A549 (cell line): ENCODE measurements at regions not wholly inside any gene's neighbourhood (a gene's known extent, or its start where the extent isn't known, plus 50 kb on each side); places are given as distances from the start of the nearest gene placed in this dataset.

Source experiments
- ATAC-seq, 2 experiments: fragments of 200-7000 bp in 1 of 2; fragments of >200 bp in 1 of 2; cut with Nextera tagmentation in 1 of 2; cut with Tn5 transposase in 1 of 2; 3 replicates each; pipeline versions ENCODE4 v1.8.0 to v1.9.1; 2018 to 2020; ENCODE audit warnings: mild to moderate bottlenecking in 1 of 2, moderate library complexity in 1 of 2
- CTCF ChIA-PET: fragments of 300-600 bp; sonication (Branson Sonifier 250); formaldehyde crosslinking; extraction: SDS; loops from one replicate; lab custom pipeline; 2021; ENCODE audit warnings: antibody characterized with exemption, inconsistent platforms; lab: Yijun Ruan, JAX
- POLR2A ChIA-PET: fragments of 350-600 bp; formaldehyde crosslinking; extraction: SDS; loops from one replicate; lab custom pipeline; 2021; ENCODE audit warnings: antibody characterized with exemption, inconsistent platforms; lab: Yijun Ruan, JAX
- DNase-seq, 2 experiments: peaks; one replicate each; pipeline versions ENCODE4 v3.0.0 to v3.0.0-alpha.2; 2011 to 2016; ENCODE audit warnings: low read depth in 1 of 2, low spot score in 1 of 2
- FAIRE-seq: peaks from 2 replicates; lab custom pipeline; 2011; peaks lifted over from hg19 to GRCh38; lab: Jason Lieb, UNC
- H3K27ac ChIP-seq, 2 experiments: fragments of >200 bp; sonication (Bioruptor Twin); formaldehyde crosslinking; 3 replicates each; pipeline ENCODE4 v1.5.1; 2016 to 2017
- H3K4me1 ChIP-seq: fragments of >200 bp; sonication (Bioruptor Twin); formaldehyde crosslinking; 3 replicates; pipeline ENCODE4 v1.6.1; 2016
- H3K4me2 ChIP-seq: fragments of >200 bp; sonication (Bioruptor Twin); formaldehyde crosslinking; 3 replicates; pipeline ENCODE4 v1.6.1; 2016
- H3K4me3 ChIP-seq: fragments of >200 bp; sonication (Bioruptor Twin); formaldehyde crosslinking; 3 replicates; pipeline ENCODE4 v1.5.1; 2016
- H3K9me3 ChIP-seq: fragments of >200 bp; sonication (Bioruptor Twin); formaldehyde crosslinking; 3 replicates; pipeline ENCODE4 v1.6.1; 2016
- CBX2 ChIP-seq: fragments of 200-600 bp; sonication (generic); IDR thresholded peaks from 2 replicates; pipeline ENCODE4 v1.6.1; 2016; ENCODE audit warnings: low read depth, mild to moderate bottlenecking, borderline replicate concordance
- FOSL2 ChIP-seq, 2 experiments: fragments of 450-650 bp in 1 of 2; fragments of >200 bp in 1 of 2; sonication (Bioruptor Twin) in 1 of 2; formaldehyde crosslinking; IDR thresholded peaks; 2 replicates each; pipeline versions ENCODE4 v1.5.0 to v1.6.1; 2016 to 2020; ENCODE audit warnings: mild to moderate bottlenecking in 1 of 2, moderate library complexity in 1 of 2
- FOXS1 ChIP-seq: fragments of 250-450 bp; sonication (Bioruptor Pico); IDR thresholded peaks from 2 replicates; pipeline ENCODE4 v1.5.0; 2020; ENCODE audit warnings: mild to moderate bottlenecking, moderate library complexity
- HDAC2 ChIP-seq: fragments of 200-600 bp; sonication (generic); IDR thresholded peaks from 2 replicates; pipeline ENCODE4 v1.6.1; 2016
- HEYL ChIP-seq: fragments of 250-450 bp; sonication (Bioruptor Pico); IDR thresholded peaks from 2 replicates; pipeline ENCODE4 v1.8.0; 2021; ENCODE audit warnings: mild to moderate bottlenecking, moderate library complexity
- HOXA7 ChIP-seq: fragments of 250-450 bp; sonication (Bioruptor Pico); IDR thresholded peaks from 2 replicates; pipeline ENCODE4 v1.5.0; 2020; ENCODE audit warnings: mild to moderate bottlenecking, moderate library complexity
- JUN ChIP-seq, 2 experiments: fragments of >200 bp; sonication (Bioruptor Twin); formaldehyde crosslinking; IDR thresholded peaks; 2 replicates in 1 of 2; 3 replicates in 1 of 2; pipeline ENCODE4 v1.6.1; 2016 to 2017
- KDM5A ChIP-seq: fragments of 200-600 bp; sonication (generic); IDR thresholded peaks from 2 replicates; pipeline ENCODE4 v1.6.1; 2016; ENCODE audit warnings: antibody characterized with exemption, mild to moderate bottlenecking
- MAFK ChIP-seq: fragments of 450-650 bp; IDR thresholded peaks from 2 replicates; pipeline ENCODE4 v1.6.1; 2014; ENCODE audit not compliant: partially characterized antibody
- NFE2L2 ChIP-seq: fragments of 150-350 bp; conservative IDR thresholded peaks from 2 replicates; pipeline ENCODE4 v1.6.1; 2014; ENCODE audit warnings: low read length
- NPAS2 ChIP-seq: fragments of 250-450 bp; sonication (Bioruptor Pico); IDR thresholded peaks from 2 replicates; pipeline ENCODE4 v1.8.0; 2022; ENCODE audit warnings: mild to moderate bottlenecking, moderate library complexity, borderline replicate concordance
- NR3C1 ChIP-seq: fragments of >200 bp; sonication (Bioruptor Twin); formaldehyde crosslinking; IDR thresholded peaks from 3 replicates; pipeline ENCODE4 v1.6.1; 2017
- PBX3 ChIP-seq: IDR thresholded peaks from 2 replicates; pipeline ENCODE4 v1.6.1; 2012
- POLR2A ChIP-seq: IDR thresholded peaks from 2 replicates; pipeline ENCODE4 v1.6.1; 2012; ENCODE audit warnings: mild to moderate bottlenecking, low read length
- REST ChIP-seq: fragments of 200-600 bp; sonication (generic); IDR thresholded peaks from 2 replicates; pipeline ENCODE4 v1.6.1; 2016; ENCODE audit warnings: antibody characterized with exemption, mild to moderate bottlenecking, moderate library complexity
- ZNF302 ChIP-seq: fragments of 250-450 bp; sonication (Bioruptor Pico); IDR thresholded peaks from 2 replicates; pipeline ENCODE4 v1.9.0; 2021; ENCODE audit warnings: inconsistent platforms, mild to moderate bottlenecking, moderate library complexity
- ZSCAN20 ChIP-seq: fragments of 250-450 bp; sonication (Bioruptor Pico); IDR thresholded peaks from 2 replicates; pipeline ENCODE4 v1.8.0; 2022; ENCODE audit warnings: mild to moderate bottlenecking, moderate library complexity
- WGBS: methylation state at CpG from one replicate; pipeline ENCODE4 v1.1.6; 2017; ENCODE audit errors: missing lambda C conversion rate; 5-methylcytosine and 5-hydroxymethylcytosine counted together
- TF ChIP-seq, protein P1 (sequence below): fragments of >200 bp; sonication (Bioruptor Twin); formaldehyde crosslinking; IDR thresholded peaks from 3 replicates; pipeline ENCODE4 v1.6.1; 2016
- TF ChIP-seq, protein P2 (sequence below): IDR thresholded peaks from 2 replicates; pipeline ENCODE4 v1.6.1; 2012
- TF ChIP-seq, protein P3 (sequence below): fragments of 250-450 bp; sonication (Bioruptor Pico); IDR thresholded peaks from 2 replicates; pipeline ENCODE4 v1.5.0; 2020; ENCODE audit warnings: low read depth, mild to moderate bottlenecking, moderate library complexity

DNA sequence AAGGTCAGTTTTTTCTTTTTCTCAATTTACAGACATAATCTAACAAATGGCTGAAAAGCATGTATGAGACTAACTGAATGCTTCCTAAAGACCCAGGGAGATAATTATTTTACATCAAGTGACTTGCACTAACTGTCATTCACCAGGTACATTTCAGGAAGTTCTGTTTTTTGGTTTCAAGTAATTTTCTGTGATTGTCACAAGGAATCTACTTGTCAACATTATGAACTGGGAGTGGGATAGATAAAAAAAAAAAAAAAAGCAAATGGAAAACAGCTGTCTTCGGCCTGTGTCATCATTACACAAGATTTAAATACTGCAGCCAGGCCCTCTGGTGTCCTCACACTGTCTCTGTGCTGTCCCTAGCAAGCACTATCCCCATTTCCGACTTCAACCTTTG lies 379.0 kb upstream of the HTR1E start:
- 2% methylated on average over 2 of the region's 2 CpGs for WGBS
- TF ChIP-seq, protein P1, sequence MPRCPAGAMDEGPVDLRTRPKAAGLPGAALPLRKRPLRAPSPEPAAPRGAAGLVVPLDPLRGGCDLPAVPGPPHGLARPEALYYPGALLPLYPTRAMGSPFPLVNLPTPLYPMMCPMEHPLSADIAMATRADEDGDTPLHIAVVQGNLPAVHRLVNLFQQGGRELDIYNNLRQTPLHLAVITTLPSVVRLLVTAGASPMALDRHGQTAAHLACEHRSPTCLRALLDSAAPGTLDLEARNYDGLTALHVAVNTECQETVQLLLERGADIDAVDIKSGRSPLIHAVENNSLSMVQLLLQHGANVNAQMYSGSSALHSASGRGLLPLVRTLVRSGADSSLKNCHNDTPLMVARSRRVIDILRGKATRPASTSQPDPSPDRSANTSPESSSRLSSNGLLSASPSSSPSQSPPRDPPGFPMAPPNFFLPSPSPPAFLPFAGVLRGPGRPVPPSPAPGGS = no peak
- TF ChIP-seq REST (no peak), HOXA7 (no peak), CBX2 (no peak), ZSCAN20 (CRISPR knock-in tag) (no peak), PBX3 (no peak), POLR2A (no peak), NFE2L2 (no peak), HEYL (CRISPR knock-in tag) (no peak), NPAS2 (CRISPR knock-in tag) (no peak), JUN (IDR thresholded peaks at IDR 0.05) (no peak), MAFK (no peak), HDAC2 (no peak), FOSL2 (IDR thresholded peaks at IDR 0.05) (no peak), FOSL2 (CRISPR knock-in tag; IDR thresholded peaks at IDR 0.05) (no peak), KDM5A (no peak), ZNF302 (CRISPR knock-in tag) (no peak), NR3C1 (no peak)
- TF ChIP-seq, protein P2, sequence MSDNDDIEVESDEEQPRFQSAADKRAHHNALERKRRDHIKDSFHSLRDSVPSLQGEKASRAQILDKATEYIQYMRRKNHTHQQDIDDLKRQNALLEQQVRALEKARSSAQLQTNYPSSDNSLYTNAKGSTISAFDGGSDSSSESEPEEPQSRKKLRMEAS = no peak
- TF ChIP-seq, protein P3, sequence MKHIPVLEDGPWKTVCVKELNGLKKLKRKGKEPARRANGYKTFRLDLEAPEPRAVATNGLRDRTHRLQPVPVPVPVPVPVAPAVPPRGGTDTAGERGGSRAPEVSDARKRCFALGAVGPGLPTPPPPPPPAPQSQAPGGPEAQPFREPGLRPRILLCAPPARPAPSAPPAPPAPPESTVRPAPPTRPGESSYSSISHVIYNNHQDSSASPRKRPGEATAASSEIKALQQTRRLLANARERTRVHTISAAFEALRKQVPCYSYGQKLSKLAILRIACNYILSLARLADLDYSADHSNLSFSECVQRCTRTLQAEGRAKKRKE = no peak
- no peak for ATAC-seq
- no peak overlapping the region for H3K4me2 ChIP-seq
- ChIA-PET POLR2A (no interaction called here), CTCF (no interaction called here)
- no peaks in the 10 kb centered on the region for H3K9me3 ChIP-seq
- no peak for FAIRE-seq
- H3K4me3 ChIP-seq = no peak overlapping the region
- no peak overlapping the region for H3K27ac ChIP-seq
- no peaks in the 10 kb centered on the region for H3K4me1 ChIP-seq
- no peak for DNase-seq

DNA sequence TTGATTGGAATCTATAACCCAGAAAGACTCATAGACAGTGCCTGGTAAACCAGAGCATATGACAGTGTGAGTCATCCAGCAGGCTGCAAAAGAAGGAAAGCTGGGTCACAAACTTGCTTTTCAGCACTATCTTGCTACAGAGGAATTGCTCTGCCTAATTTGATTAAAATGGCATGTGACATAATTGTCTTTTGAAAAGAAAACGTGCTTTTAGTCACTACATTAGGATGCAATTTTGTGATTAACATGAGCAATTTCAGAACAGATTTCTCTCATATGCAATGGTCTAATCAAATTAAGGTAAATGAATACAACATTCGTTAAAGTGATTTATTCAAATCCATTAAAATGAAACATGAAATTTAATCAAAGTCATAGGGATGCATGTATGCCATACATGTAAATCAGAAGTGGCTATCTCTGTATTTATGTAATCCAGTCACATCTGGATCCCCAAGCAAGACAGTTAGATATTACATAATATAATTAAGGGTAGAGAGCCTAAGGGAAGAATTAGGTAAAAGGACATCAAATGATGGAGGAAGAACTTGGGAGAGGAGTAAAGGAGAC lies 400.0 kb upstream of the HTR1E start:
- no peak for DNase-seq
- Histone ChIP-seq H3K4me2 (no peak overlapping the region), H3K9me3 (no peaks in the 10 kb centered on the region), H3K4me3 (no peak overlapping the region), H3K27ac (no peak overlapping the region), H3K4me1 (no peaks in the 10 kb centered on the region)
- FAIRE-seq = no peak
- ChIA-PET CTCF (no interaction called here), POLR2A (no interaction called here)
- no peak for TF ChIP-seq FOXS1 (CRISPR knock-in tag)
- WGBS = 1% methylated on average over 2 of the region's 2 CpGs
- ATAC-seq = no peak
